NT2/D1 (cell line): ENCODE measurements at regions not wholly inside any gene's neighbourhood (a gene's known extent, or its start where the extent isn't known, plus 50 kb on each side); places are given as distances from the start of the nearest gene placed in this dataset.

Source experiments
- SUZ12 ChIP-seq: IDR thresholded peaks from 2 replicates; pipeline ENCODE4 v1.6.1; 2011; ENCODE audit not compliant: insufficient read length, insufficient read depth; ENCODE audit errors: extremely low read depth
- YY1 ChIP-seq: IDR thresholded peaks from 2 replicates; pipeline ENCODE4 v1.6.1; 2011; ENCODE audit not compliant: insufficient read length, insufficient read depth
- ZNF274 ChIP-seq: IDR thresholded peaks from 2 replicates; pipeline ENCODE4 v1.6.1; 2011; ENCODE audit warnings: mild to moderate bottlenecking, low read depth, low read length

DNA sequence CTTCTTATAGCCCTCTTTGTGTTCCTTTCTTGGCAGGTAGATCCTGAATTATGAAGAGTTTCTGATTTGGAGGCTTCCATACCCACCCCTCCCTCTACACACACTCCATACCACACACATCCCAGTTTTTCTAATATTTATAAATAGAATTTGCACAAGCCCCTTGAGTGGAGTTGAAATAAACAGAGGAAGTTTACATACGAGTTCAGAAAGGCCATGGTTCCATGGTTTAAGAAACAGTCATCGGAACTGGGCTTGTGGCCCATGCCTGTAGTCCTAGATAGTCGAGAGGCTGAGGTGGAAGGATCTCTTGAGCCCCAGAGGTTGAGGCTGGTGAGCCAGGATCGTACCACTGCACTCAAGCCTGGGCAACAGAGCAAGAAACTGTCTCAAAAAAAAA is 62.7 kb upstream of the TANC1 start:
- TF ChIP-seq YY1 = no peak
- no peak for TF ChIP-seq ZNF274
- TF ChIP-seq SUZ12 = no peak
